WTC11 (cell line): ENCODE measurements at regions not wholly inside any gene's neighbourhood (a gene's known extent, or its start where the extent isn't known, plus 50 kb on each side); places are given as distances from the start of the nearest gene placed in this dataset.

Experiments used
- ATAC-seq: fragments of 200-7000 bp; cut with Tn5 transposase; 2 replicates; pipeline ENCODE4 v1.10.0; 2021; ENCODE audit warnings: mild to moderate bottlenecking, moderate library complexity
- CTCF ChIA-PET: fragments of 300-600 bp; sonication (Branson Sonifier 250); formaldehyde crosslinking; loops from one replicate; lab custom pipeline; 2021; ENCODE audit warnings: antibody characterized with exemption; lab: Charles Lee
- POLR2A ChIA-PET: fragments of 350-600 bp; sonication (Branson Sonifier 250); formaldehyde crosslinking; loops from one replicate; lab custom pipeline; 2021; ENCODE audit warnings: antibody characterized with exemption; lab: Charles Lee
- DNase-seq: peaks from one replicate; pipeline ENCODE4 v3.0.0; 2021; ENCODE audit warnings: low spot score
- H3K27ac Mint-ChIP-seq: 2 replicates; pipeline ENCODE4 v1.8.0; 2021; ENCODE audit warnings: mixed read lengths
- H3K27me3 Mint-ChIP-seq: 2 replicates; pipeline ENCODE4 v1.8.0; 2021; ENCODE audit warnings: low read depth, mild to moderate bottlenecking, moderate library complexity, mixed read lengths
- H3K36me3 Mint-ChIP-seq: 2 replicates; pipeline ENCODE4 v1.8.0; 2021; ENCODE audit warnings: mixed read lengths
- H3K4me1 Mint-ChIP-seq: 2 replicates; pipeline ENCODE4 v1.8.0; 2022; ENCODE audit warnings: mixed read lengths
- H3K4me3 Mint-ChIP-seq: 2 replicates; pipeline ENCODE4 v1.8.0; 2021; ENCODE audit warnings: mild to moderate bottlenecking, moderate library complexity, mixed read lengths
- H3K9me3 Mint-ChIP-seq: 2 replicates; pipeline ENCODE4 v1.8.0; 2021; ENCODE audit warnings: mixed read lengths
- ATF3 ChIP-seq: sonication (generic); formaldehyde crosslinking; conservative IDR thresholded peaks from 2 replicates; pipeline ENCODE4 v1.8.1; 2022; ENCODE audit warnings: mild to moderate bottlenecking, missing genetic modification reagents
- E2F1 ChIP-seq: sonication (generic); formaldehyde crosslinking; IDR thresholded peaks from 2 replicates; pipeline ENCODE4 v1.8.0; 2022; ENCODE audit warnings: mild to moderate bottlenecking, missing genetic modification reagents
- ELF4 ChIP-seq: sonication (generic); formaldehyde crosslinking; IDR thresholded peaks from 2 replicates; pipeline ENCODE4 v1.8.1; 2022; ENCODE audit warnings: low read depth, mild to moderate bottlenecking, moderate library complexity, missing genetic modification reagents
- ESRRA ChIP-seq: sonication (generic); formaldehyde crosslinking; IDR thresholded peaks from 2 replicates; pipeline ENCODE4 v1.8.1; 2022; ENCODE audit warnings: mild to moderate bottlenecking, missing genetic modification reagents, borderline replicate concordance
- FOXJ3 ChIP-seq: sonication (generic); formaldehyde crosslinking; IDR thresholded peaks from 2 replicates; pipeline ENCODE4 v1.9.0; 2021; ENCODE audit warnings: missing genetic modification reagents, mild to moderate bottlenecking, borderline replicate concordance
- FOXK1 ChIP-seq: sonication (generic); formaldehyde crosslinking; IDR thresholded peaks from 2 replicates; pipeline ENCODE4 v1.8.0; 2022; ENCODE audit warnings: mild to moderate bottlenecking, moderate library complexity, missing genetic modification reagents
- GABPB1 ChIP-seq: sonication (generic); formaldehyde crosslinking; IDR thresholded peaks from 2 replicates; pipeline ENCODE4 v1.8.1; 2023; ENCODE audit warnings: mild to moderate bottlenecking, missing genetic modification reagents
- GTF2I ChIP-seq: fragments of 250-450 bp; sonication (Bioruptor Pico); conservative IDR thresholded peaks from 2 replicates; pipeline ENCODE4 v1.4.0; 2021; ENCODE audit warnings: mild to moderate bottlenecking
- JUN ChIP-seq: sonication (generic); formaldehyde crosslinking; IDR thresholded peaks from 2 replicates; pipeline ENCODE4 v1.8.0; 2023; ENCODE audit warnings: mild to moderate bottlenecking, missing genetic modification reagents
- MXD4 ChIP-seq: fragments of 250-450 bp; sonication (Bioruptor Pico); IDR thresholded peaks from 2 replicates; pipeline ENCODE4 v1.8.0; 2021; ENCODE audit warnings: mild to moderate bottlenecking, moderate library complexity, borderline replicate concordance
- NFATC4 ChIP-seq: fragments of 250-450 bp; sonication (Bioruptor Pico); IDR thresholded peaks from 2 replicates; pipeline ENCODE4 v1.9.0; 2021; ENCODE audit warnings: mild to moderate bottlenecking
- NR2C2 ChIP-seq: sonication (generic); formaldehyde crosslinking; IDR thresholded peaks from 2 replicates; pipeline ENCODE4 v1.8.0; 2022; ENCODE audit warnings: mild to moderate bottlenecking, missing genetic modification reagents
- ZBTB43 ChIP-seq: sonication (generic); formaldehyde crosslinking; IDR thresholded peaks from 2 replicates; pipeline ENCODE4 v1.8.1; 2023; ENCODE audit warnings: mild to moderate bottlenecking, missing genetic modification reagents
- ZNF317 ChIP-seq: sonication (generic); formaldehyde crosslinking; IDR thresholded peaks from 2 replicates; pipeline ENCODE4 v1.8.1; 2023; ENCODE audit warnings: low read depth, mild to moderate bottlenecking, moderate library complexity, missing genetic modification reagents, borderline replicate concordance
- TF ChIP-seq, protein P1 (sequence below): sonication (generic); formaldehyde crosslinking; IDR thresholded peaks from 2 replicates; pipeline ENCODE4 v1.8.1; 2022; ENCODE audit warnings: low read depth, mild to moderate bottlenecking, moderate library complexity, missing genetic modification reagents, borderline replicate concordance
- TF ChIP-seq, protein P2 (sequence below): sonication (generic); formaldehyde crosslinking; IDR thresholded peaks from 2 replicates; pipeline ENCODE4 v1.8.0; 2023; ENCODE audit warnings: mild to moderate bottlenecking, missing genetic modification reagents
- TF ChIP-seq, protein P3 (sequence below): fragments of 250-450 bp; sonication (Bioruptor Pico); IDR thresholded peaks from 2 replicates; pipeline ENCODE4 v1.9.0; 2021; ENCODE audit warnings: mild to moderate bottlenecking, borderline replicate concordance

GRCh38 chr3:72398781-72399180, 449.5 kb downstream of the SHQ1 start:
- no peak overlapping the region for H3K27ac Mint-ChIP-seq
- H3K9me3 Mint-ChIP-seq = no peaks in the 10 kb centered on the region
- TF ChIP-seq NR2C2 (CRISPR knock-in tag) = no peak
- TF ChIP-seq GTF2I (CRISPR knock-in tag) = no peak
- no peak for TF ChIP-seq ELF4 (CRISPR knock-in tag)
- TF ChIP-seq NFATC4 (CRISPR knock-in tag) = no peak
- TF ChIP-seq, protein P1, sequence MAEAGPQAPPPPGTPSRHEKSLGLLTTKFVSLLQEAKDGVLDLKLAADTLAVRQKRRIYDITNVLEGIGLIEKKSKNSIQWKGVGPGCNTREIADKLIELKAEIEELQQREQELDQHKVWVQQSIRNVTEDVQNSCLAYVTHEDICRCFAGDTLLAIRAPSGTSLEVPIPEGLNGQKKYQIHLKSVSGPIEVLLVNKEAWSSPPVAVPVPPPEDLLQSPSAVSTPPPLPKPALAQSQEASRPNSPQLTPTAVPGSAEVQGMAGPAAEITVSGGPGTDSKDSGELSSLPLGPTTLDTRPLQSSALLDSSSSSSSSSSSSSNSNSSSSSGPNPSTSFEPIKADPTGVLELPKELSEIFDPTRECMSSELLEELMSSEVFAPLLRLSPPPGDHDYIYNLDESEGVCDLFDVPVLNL = no peak
- TF ChIP-seq FOXJ3 (CRISPR knock-in tag) = no peak
- TF ChIP-seq ZNF317 (CRISPR knock-in tag) = no peak
- no peak for TF ChIP-seq GABPB1
- TF ChIP-seq FOXK1 (CRISPR knock-in tag) = no peak
- no peak for TF ChIP-seq JUN
- no peak for TF ChIP-seq E2F1 (CRISPR knock-in tag)
- TF ChIP-seq, protein P2, sequence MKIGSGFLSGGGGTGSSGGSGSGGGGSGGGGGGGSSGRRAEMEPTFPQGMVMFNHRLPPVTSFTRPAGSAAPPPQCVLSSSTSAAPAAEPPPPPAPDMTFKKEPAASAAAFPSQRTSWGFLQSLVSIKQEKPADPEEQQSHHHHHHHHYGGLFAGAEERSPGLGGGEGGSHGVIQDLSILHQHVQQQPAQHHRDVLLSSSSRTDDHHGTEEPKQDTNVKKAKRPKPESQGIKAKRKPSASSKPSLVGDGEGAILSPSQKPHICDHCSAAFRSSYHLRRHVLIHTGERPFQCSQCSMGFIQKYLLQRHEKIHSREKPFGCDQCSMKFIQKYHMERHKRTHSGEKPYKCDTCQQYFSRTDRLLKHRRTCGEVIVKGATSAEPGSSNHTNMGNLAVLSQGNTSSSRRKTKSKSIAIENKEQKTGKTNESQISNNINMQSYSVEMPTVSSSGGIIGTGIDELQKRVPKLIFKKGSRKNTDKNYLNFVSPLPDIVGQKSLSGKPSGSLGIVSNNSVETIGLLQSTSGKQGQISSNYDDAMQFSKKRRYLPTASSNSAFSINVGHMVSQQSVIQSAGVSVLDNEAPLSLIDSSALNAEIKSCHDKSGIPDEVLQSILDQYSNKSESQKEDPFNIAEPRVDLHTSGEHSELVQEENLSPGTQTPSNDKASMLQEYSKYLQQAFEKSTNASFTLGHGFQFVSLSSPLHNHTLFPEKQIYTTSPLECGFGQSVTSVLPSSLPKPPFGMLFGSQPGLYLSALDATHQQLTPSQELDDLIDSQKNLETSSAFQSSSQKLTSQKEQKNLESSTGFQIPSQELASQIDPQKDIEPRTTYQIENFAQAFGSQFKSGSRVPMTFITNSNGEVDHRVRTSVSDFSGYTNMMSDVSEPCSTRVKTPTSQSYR (CRISPR knock-in tag) = no peak
- no peak for TF ChIP-seq ZBTB43 (CRISPR knock-in tag)
- TF ChIP-seq, protein P3, sequence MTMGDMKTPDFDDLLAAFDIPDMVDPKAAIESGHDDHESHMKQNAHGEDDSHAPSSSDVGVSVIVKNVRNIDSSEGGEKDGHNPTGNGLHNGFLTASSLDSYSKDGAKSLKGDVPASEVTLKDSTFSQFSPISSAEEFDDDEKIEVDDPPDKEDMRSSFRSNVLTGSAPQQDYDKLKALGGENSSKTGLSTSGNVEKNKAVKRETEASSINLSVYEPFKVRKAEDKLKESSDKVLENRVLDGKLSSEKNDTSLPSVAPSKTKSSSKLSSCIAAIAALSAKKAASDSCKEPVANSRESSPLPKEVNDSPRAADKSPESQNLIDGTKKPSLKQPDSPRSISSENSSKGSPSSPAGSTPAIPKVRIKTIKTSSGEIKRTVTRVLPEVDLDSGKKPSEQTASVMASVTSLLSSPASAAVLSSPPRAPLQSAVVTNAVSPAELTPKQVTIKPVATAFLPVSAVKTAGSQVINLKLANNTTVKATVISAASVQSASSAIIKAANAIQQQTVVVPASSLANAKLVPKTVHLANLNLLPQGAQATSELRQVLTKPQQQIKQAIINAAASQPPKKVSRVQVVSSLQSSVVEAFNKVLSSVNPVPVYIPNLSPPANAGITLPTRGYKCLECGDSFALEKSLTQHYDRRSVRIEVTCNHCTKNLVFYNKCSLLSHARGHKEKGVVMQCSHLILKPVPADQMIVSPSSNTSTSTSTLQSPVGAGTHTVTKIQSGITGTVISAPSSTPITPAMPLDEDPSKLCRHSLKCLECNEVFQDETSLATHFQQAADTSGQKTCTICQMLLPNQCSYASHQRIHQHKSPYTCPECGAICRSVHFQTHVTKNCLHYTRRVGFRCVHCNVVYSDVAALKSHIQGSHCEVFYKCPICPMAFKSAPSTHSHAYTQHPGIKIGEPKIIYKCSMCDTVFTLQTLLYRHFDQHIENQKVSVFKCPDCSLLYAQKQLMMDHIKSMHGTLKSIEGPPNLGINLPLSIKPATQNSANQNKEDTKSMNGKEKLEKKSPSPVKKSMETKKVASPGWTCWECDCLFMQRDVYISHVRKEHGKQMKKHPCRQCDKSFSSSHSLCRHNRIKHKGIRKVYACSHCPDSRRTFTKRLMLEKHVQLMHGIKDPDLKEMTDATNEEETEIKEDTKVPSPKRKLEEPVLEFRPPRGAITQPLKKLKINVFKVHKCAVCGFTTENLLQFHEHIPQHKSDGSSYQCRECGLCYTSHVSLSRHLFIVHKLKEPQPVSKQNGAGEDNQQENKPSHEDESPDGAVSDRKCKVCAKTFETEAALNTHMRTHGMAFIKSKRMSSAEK (CRISPR knock-in tag) = no peak
- TF ChIP-seq MXD4 (CRISPR knock-in tag) = no peak
- TF ChIP-seq ESRRA = no peak
- TF ChIP-seq ATF3 = no peak
- DNase-seq (no peak), ATAC-seq (no peak)
- peaks cover 84% of the 10 kb centered on the region for H3K4me1 Mint-ChIP-seq
- H3K27me3 Mint-ChIP-seq = no peaks in the 10 kb centered on the region
- H3K36me3 Mint-ChIP-seq = no peaks in the 10 kb centered on the region
- ChIA-PET POLR2A (no interaction called here), CTCF (no interaction called here)
- H3K4me3 Mint-ChIP-seq = no peak overlapping the region
